GM23338 (cell line): ENCODE measurements at regions not wholly inside any gene's neighbourhood (a gene's known extent, or its start where the extent isn't known, plus 50 kb on each side); places are given as distances from the start of the nearest gene placed in this dataset.

Experiments
- ATAC-seq: fragments of 200-7000 bp; cut with Tn5 transposase; 3 replicates; pipeline ENCODE4 v1.9.1; 2020
- DNase-seq: peaks from one replicate; pipeline ENCODE4 v3.0.0-alpha.2; 2015; ENCODE audit warnings: low spot score
- H2AFZ ChIP-seq: fragments of 200-600 bp; sonication (generic); 2 replicates; pipeline ENCODE4 v1.8.0; 2016; ENCODE audit warnings: antibody characterized with exemption, mild to moderate bottlenecking, moderate library complexity
- H3F3A ChIP-seq: fragments of 200-600 bp; sonication (generic); replicated peaks from 2 replicates; pipeline ENCODE4 v1.8.0; 2017; ENCODE audit warnings: antibody characterized with exemption, mixed run types, low read depth
- H3K27ac ChIP-seq: fragments of 200-600 bp; sonication (generic); 2 replicates; pipeline ENCODE4 v1.6.1; 2016; ENCODE audit warnings: low read depth
- H3K27me3 ChIP-seq: fragments of 200-600 bp; sonication (generic); 2 replicates; pipeline ENCODE4 v1.8.0; 2016; ENCODE audit warnings: mild to moderate bottlenecking, mixed run types, moderate library complexity; ENCODE audit not compliant: insufficient read depth
- H3K36me3 ChIP-seq: fragments of 200-600 bp; sonication (generic); 2 replicates; pipeline ENCODE4 v1.8.0; 2016; ENCODE audit warnings: mild to moderate bottlenecking; ENCODE audit not compliant: insufficient read depth
- H3K4me1 ChIP-seq: fragments of 200-600 bp; sonication (generic); 2 replicates; pipeline ENCODE4 v1.8.0; 2016; ENCODE audit warnings: mild to moderate bottlenecking, moderate library complexity; ENCODE audit not compliant: insufficient read depth
- H3K4me2 ChIP-seq: fragments of 200-600 bp; sonication (generic); 2 replicates; pipeline ENCODE4 v1.7.1; 2017; ENCODE audit warnings: mixed run types
- H3K4me3 ChIP-seq: fragments of 200-600 bp; sonication (generic); 2 replicates; pipeline ENCODE4 v1.6.1; 2016; ENCODE audit warnings: mixed run types
- H3K79me2 ChIP-seq: fragments of 200-600 bp; sonication (generic); replicated peaks from 2 replicates; pipeline ENCODE4 v1.8.0; 2017; ENCODE audit warnings: mild to moderate bottlenecking; ENCODE audit not compliant: insufficient read depth
- H3K9me2 ChIP-seq: fragments of 200-600 bp; sonication (generic); 2 replicates; pipeline ENCODE4 v1.8.0; 2017; ENCODE audit not compliant: insufficient read depth
- H4K20me1 ChIP-seq: fragments of 200-600 bp; sonication (generic); replicated peaks from 2 replicates; pipeline ENCODE4 v1.8.0; 2017; ENCODE audit warnings: mild to moderate bottlenecking; ENCODE audit not compliant: insufficient read depth
- H3K27ac Mint-ChIP-seq: 2 replicates; pipeline ENCODE4 v1.8.0; 2020; ENCODE audit warnings: inconsistent platforms, mild to moderate bottlenecking, moderate library complexity, mixed read lengths
- H3K27me3 Mint-ChIP-seq: 3 replicates; pipeline ENCODE4 v1.8.0; 2022; ENCODE audit warnings: low read depth, mild to moderate bottlenecking, moderate library complexity, mixed read lengths, inconsistent platforms; ENCODE audit not compliant: insufficient read depth, poor library complexity
- H3K36me3 Mint-ChIP-seq: 3 replicates; pipeline ENCODE4 v1.8.0; 2021; ENCODE audit warnings: low read depth, mild to moderate bottlenecking, inconsistent platforms, moderate library complexity, mixed read lengths
- H3K4me1 Mint-ChIP-seq: 3 replicates; pipeline ENCODE4 v1.8.0; 2020; ENCODE audit warnings: mild to moderate bottlenecking, inconsistent platforms, mixed read lengths
- H3K4me3 Mint-ChIP-seq: 3 replicates; pipeline ENCODE4 v1.8.0; 2021; ENCODE audit warnings: moderate library complexity, mild to moderate bottlenecking, inconsistent platforms, mixed read lengths
- H3K9me3 Mint-ChIP-seq: 3 replicates; pipeline ENCODE4 v1.8.0; 2020; ENCODE audit warnings: moderate library complexity, mild to moderate bottlenecking, inconsistent platforms, mixed read lengths
- CREB1 ChIP-seq: fragments of 250-450 bp; sonication (Bioruptor Pico); IDR thresholded peaks from 2 replicates; pipeline ENCODE4 v1.5.0; 2020; ENCODE audit warnings: low read depth, mild to moderate bottlenecking, moderate library complexity
- EZH2phosphoT487 ChIP-seq: fragments of 200-600 bp; sonication (generic); IDR thresholded peaks from one replicate; pipeline ENCODE4 v1.8.1; 2018; ENCODE audit warnings: antibody characterized with exemption; ENCODE audit not compliant: unreplicated experiment
- JUNB ChIP-seq: IDR thresholded peaks from one replicate; pipeline ENCODE4 v1.6.1; 2016; ENCODE audit warnings: antibody characterized with exemption; ENCODE audit not compliant: unreplicated experiment
- NANOG ChIP-seq: IDR thresholded peaks from 2 replicates; pipeline ENCODE4 v1.6.1; 2016; ENCODE audit warnings: antibody characterized with exemption, borderline replicate concordance
- POLR2AphosphoS5 ChIP-seq: IDR thresholded peaks from 2 replicates; pipeline ENCODE4 v1.6.1; 2016; ENCODE audit warnings: antibody characterized with exemption, low read depth
- STAT1 ChIP-seq: IDR thresholded peaks from one replicate; pipeline ENCODE4 v1.6.1; 2016; ENCODE audit warnings: antibody characterized with exemption; ENCODE audit not compliant: unreplicated experiment
- ZNF114 ChIP-seq: fragments of 250-450 bp; sonication (Bioruptor Pico); IDR thresholded peaks from 2 replicates; pipeline ENCODE4 v1.5.0; 2020; ENCODE audit warnings: mild to moderate bottlenecking, moderate library complexity
- ZNF331 ChIP-seq: fragments of 250-450 bp; sonication (Bioruptor Pico); IDR thresholded peaks from 2 replicates; pipeline ENCODE4 v1.5.0; 2020; ENCODE audit warnings: low read depth, mild to moderate bottlenecking, moderate library complexity
- TF ChIP-seq, protein P1 (sequence below): fragments of 250-450 bp; sonication (Bioruptor Pico); IDR thresholded peaks from 2 replicates; pipeline ENCODE4 v1.5.0; 2020; ENCODE audit warnings: mild to moderate bottlenecking, moderate library complexity
- TF ChIP-seq, protein P2 (sequence below): IDR thresholded peaks from one replicate; pipeline ENCODE4 v1.6.1; 2018; ENCODE audit warnings: antibody characterized with exemption; ENCODE audit not compliant: unreplicated experiment
- TF ChIP-seq, protein P3 (sequence below), 2 experiments: fragments of 200-600 bp in 1 of 2; sonication (generic) in 1 of 2; conservative IDR thresholded peaks; 2 replicates each; pipeline versions ENCODE4 v1.5.1 to v1.6.1; 2016 to 2017; ENCODE audit warnings: antibody characterized with exemption in 2 of 2, low read depth in 2 of 2, mild to moderate bottlenecking in 2 of 2, moderate library complexity in 1 of 2

DNA sequence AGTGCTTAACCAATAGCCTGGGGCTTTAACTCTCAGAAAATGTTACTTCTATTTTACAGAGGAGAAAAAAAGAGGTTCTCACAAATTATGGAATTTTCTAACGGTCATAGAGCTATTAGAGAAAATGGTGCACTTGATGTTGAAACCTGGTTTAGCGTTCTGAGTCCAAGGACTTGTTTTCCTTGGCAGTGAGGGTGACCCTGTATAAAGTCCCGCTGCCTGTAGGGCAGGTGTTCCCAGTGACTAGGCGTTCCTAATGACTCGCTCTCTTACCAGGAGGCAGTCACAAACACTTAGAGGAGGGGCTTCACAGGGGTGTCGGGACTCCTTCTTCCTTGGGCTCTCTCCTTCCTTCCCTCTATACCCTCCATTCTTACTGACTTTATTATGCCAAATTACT is 175.8 kb downstream of the ACTR3 start:
- H3K9me2 ChIP-seq = no peaks in the 10 kb centered on the region
- H4K20me1 ChIP-seq = no peaks in the 10 kb centered on the region
- Mint-ChIP-seq H3K9me3 (peaks cover 41% of the 10 kb centered on the region), H3K27ac (no peak overlapping the region), H3K27me3 (no peaks in the 10 kb centered on the region), H3K4me1 (0 out of 3 replicates have a peak, but pooled peaks cover 3% of the 10 kb centered on the region), H3K36me3 (no peaks in the 10 kb centered on the region), H3K4me3 (no peak overlapping the region)
- no peaks in the 10 kb centered on the region for H3K36me3 ChIP-seq
- no peak overlapping the region for H3K4me2 ChIP-seq
- ATAC-seq = no peak; the same call in 2 of the 3 replicates
- no peak for DNase-seq
- H3K27ac ChIP-seq = no peak overlapping the region
- no peak for TF ChIP-seq EZH2phosphoT487
- TF ChIP-seq STAT1 = no peak
- TF ChIP-seq CREB1 (CRISPR knock-in tag) = no peak
- TF ChIP-seq, protein P1, sequence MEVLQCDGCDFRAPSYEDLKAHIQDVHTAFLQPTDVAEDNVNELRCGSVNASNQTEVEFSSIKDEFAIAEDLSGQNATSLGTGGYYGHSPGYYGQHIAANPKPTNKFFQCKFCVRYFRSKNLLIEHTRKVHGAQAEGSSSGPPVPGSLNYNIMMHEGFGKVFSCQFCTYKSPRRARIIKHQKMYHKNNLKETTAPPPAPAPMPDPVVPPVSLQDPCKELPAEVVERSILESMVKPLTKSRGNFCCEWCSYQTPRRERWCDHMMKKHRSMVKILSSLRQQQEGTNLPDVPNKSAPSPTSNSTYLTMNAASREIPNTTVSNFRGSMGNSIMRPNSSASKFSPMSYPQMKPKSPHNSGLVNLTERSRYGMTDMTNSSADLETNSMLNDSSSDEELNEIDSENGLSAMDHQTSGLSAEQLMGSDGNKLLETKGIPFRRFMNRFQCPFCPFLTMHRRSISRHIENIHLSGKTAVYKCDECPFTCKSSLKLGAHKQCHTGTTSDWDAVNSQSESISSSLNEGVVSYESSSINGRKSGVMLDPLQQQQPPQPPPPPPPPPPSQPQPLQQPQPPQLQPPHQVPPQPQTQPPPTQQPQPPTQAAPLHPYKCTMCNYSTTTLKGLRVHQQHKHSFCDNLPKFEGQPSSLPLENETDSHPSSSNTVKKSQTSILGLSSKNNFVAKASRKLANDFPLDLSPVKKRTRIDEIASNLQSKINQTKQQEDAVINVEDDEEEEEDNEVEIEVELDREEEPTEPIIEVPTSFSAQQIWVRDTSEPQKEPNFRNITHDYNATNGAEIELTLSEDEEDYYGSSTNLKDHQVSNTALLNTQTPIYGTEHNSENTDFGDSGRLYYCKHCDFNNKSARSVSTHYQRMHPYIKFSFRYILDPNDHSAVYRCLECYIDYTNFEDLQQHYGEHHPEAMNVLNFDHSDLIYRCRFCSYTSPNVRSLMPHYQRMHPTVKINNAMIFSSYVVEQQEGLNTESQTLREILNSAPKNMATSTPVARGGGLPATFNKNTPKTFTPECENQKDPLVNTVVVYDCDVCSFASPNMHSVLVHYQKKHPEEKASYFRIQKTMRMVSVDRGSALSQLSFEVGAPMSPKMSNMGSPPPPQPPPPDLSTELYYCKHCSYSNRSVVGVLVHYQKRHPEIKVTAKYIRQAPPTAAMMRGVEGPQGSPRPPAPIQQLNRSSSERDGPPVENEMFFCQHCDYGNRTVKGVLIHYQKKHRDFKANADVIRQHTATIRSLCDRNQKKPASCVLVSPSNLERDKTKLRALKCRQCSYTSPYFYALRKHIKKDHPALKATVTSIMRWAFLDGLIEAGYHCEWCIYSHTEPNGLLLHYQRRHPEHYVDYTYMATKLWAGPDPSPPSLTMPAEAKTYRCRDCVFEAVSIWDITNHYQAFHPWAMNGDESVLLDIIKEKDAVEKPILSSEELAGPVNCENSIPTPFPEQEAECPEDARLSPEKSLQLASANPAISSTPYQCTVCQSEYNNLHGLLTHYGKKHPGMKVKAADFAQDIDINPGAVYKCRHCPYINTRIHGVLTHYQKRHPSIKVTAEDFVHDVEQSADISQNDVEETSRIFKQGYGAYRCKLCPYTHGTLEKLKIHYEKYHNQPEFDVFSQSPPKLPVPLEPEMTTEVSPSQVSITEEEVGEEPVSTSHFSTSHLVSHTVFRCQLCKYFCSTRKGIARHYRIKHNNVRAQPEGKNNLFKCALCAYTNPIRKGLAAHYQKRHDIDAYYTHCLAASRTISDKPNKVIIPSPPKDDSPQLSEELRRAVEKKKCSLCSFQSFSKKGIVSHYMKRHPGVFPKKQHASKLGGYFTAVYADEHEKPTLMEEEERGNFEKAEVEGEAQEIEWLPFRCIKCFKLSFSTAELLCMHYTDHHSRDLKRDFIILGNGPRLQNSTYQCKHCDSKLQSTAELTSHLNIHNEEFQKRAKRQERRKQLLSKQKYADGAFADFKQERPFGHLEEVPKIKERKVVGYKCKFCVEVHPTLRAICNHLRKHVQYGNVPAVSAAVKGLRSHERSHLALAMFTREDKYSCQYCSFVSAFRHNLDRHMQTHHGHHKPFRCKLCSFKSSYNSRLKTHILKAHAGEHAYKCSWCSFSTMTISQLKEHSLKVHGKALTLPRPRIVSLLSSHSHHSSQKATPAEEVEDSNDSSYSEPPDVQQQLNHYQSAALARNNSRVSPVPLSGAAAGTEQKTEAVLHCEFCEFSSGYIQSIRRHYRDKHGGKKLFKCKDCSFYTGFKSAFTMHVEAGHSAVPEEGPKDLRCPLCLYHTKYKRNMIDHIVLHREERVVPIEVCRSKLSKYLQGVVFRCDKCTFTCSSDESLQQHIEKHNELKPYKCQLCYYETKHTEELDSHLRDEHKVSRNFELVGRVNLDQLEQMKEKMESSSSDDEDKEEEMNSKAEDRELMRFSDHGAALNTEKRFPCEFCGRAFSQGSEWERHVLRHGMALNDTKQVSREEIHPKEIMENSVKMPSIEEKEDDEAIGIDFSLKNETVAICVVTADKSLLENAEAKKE (CRISPR knock-in tag) = no peak
- TF ChIP-seq JUNB = no peak
- no peak for TF ChIP-seq POLR2AphosphoS5
- no peak overlapping the region for H3K4me3 ChIP-seq
- no peaks in the 10 kb centered on the region for H3K79me2 ChIP-seq
- no peaks in the 10 kb centered on the region for H3K27me3 ChIP-seq
- no peak overlapping the region for H2AFZ ChIP-seq
- H3K4me1 ChIP-seq = no peaks in the 10 kb centered on the region; the same call in 1 of the 2 replicates
- H3F3A ChIP-seq = no peaks in the 10 kb centered on the region

DNA sequence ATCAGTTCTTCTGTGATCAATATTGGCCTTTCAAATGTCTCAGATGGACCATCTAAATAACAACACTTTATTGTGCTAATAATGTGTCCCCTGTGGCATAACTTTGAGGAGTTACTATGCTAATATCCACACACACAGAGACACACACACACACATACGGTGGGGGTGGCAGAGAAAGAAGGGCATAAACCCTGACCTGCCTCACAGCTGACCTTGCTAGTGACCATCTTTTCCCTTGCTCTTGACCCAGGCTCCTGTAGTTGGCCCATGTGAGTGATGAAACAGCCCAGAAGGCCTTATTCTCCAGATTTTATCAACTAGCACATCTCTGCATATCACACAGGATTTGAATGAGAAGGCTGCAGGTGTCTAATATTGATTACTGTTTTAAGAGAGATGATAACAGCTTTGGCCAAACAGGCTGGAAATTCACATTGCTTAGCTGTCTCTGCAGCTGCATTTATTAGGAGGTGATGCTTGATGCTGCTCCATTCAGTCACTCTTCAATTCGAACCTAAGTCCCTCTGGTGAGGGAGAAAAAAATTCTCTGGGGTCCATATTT is 176.4 kb downstream of the ACTR3 start:
- H3K4me2 ChIP-seq = no peak overlapping the region
- no peaks in the 10 kb centered on the region for H3F3A ChIP-seq
- H3K4me3 ChIP-seq = no peak overlapping the region
- H3K79me2 ChIP-seq = no peaks in the 10 kb centered on the region
- no peak overlapping the region for H3K4me3 Mint-ChIP-seq
- no peak for ATAC-seq
- H3K9me3 Mint-ChIP-seq = peaks cover 44% of the 10 kb centered on the region
- no peaks in the 10 kb centered on the region for H4K20me1 ChIP-seq
- H3K27me3 ChIP-seq = no peaks in the 10 kb centered on the region
- no peak overlapping the region for H3K27ac ChIP-seq
- no peaks in the 10 kb centered on the region for H3K9me2 ChIP-seq
- H3K4me1 Mint-ChIP-seq = 0 out of 3 replicates have a peak, but pooled peaks cover 3% of the 10 kb centered on the region
- DNase-seq = no peak
- H3K27me3 Mint-ChIP-seq = no peaks in the 10 kb centered on the region
- no peak overlapping the region for H3K27ac Mint-ChIP-seq
- H3K4me1 ChIP-seq = no peaks in the 10 kb centered on the region; the same call in 1 of the 2 replicates
- no peak overlapping the region for H2AFZ ChIP-seq
- no peaks in the 10 kb centered on the region for H3K36me3 Mint-ChIP-seq
- no peaks in the 10 kb centered on the region for H3K36me3 ChIP-seq
- TF ChIP-seq ZNF114 (no peak), JUNB (no peak), POLR2AphosphoS5 (no peak), ZNF331 (CRISPR knock-in tag) (no peak), NANOG (no peak)
- TF ChIP-seq, protein P2, sequence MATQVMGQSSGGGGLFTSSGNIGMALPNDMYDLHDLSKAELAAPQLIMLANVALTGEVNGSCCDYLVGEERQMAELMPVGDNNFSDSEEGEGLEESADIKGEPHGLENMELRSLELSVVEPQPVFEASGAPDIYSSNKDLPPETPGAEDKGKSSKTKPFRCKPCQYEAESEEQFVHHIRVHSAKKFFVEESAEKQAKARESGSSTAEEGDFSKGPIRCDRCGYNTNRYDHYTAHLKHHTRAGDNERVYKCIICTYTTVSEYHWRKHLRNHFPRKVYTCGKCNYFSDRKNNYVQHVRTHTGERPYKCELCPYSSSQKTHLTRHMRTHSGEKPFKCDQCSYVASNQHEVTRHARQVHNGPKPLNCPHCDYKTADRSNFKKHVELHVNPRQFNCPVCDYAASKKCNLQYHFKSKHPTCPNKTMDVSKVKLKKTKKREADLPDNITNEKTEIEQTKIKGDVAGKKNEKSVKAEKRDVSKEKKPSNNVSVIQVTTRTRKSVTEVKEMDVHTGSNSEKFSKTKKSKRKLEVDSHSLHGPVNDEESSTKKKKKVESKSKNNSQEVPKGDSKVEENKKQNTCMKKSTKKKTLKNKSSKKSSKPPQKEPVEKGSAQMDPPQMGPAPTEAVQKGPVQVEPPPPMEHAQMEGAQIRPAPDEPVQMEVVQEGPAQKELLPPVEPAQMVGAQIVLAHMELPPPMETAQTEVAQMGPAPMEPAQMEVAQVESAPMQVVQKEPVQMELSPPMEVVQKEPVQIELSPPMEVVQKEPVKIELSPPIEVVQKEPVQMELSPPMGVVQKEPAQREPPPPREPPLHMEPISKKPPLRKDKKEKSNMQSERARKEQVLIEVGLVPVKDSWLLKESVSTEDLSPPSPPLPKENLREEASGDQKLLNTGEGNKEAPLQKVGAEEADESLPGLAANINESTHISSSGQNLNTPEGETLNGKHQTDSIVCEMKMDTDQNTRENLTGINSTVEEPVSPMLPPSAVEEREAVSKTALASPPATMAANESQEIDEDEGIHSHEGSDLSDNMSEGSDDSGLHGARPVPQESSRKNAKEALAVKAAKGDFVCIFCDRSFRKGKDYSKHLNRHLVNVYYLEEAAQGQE = no peak
- TF ChIP-seq, protein P3, sequence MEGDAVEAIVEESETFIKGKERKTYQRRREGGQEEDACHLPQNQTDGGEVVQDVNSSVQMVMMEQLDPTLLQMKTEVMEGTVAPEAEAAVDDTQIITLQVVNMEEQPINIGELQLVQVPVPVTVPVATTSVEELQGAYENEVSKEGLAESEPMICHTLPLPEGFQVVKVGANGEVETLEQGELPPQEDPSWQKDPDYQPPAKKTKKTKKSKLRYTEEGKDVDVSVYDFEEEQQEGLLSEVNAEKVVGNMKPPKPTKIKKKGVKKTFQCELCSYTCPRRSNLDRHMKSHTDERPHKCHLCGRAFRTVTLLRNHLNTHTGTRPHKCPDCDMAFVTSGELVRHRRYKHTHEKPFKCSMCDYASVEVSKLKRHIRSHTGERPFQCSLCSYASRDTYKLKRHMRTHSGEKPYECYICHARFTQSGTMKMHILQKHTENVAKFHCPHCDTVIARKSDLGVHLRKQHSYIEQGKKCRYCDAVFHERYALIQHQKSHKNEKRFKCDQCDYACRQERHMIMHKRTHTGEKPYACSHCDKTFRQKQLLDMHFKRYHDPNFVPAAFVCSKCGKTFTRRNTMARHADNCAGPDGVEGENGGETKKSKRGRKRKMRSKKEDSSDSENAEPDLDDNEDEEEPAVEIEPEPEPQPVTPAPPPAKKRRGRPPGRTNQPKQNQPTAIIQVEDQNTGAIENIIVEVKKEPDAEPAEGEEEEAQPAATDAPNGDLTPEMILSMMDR (conservative IDR thresholded peaks at IDR 0.05; ENCODE audit: low read depth in 2 of 2) = no peak
